Caco-2 (cell line): ENCODE measurements at regions not wholly inside any gene's neighbourhood (a gene's known extent, or its start where the extent isn't known, plus 50 kb on each side); places are given as distances from the start of the nearest gene placed in this dataset.

Experiments
- BruUV-seq: library from RNA; stranded (reverse); fragments of 400-500 nt; replicated peaks from 2 replicates; lab custom pipeline; 2021; lab: Mats Ljungman, UMichigan
- CTCF ChIA-PET: fragments of 300-600 bp; sonication (Branson Sonifier 250); formaldehyde crosslinking; loops from one replicate; lab custom pipeline; 2022; ENCODE audit warnings: antibody characterized with exemption; lab: Charles Lee
- POLR2A ChIA-PET: fragments of 300-600 bp; sonication (Branson Sonifier 250); formaldehyde crosslinking; loops from one replicate; lab custom pipeline; 2022; ENCODE audit warnings: antibody characterized with exemption; lab: Charles Lee
- DNase-seq, 2 experiments: peaks; one replicate each; pipeline versions ENCODE4 v3.0.0 to v3.0.0-alpha.2; 2020 to 2022
- H3K27me3 ChIP-seq: replicated peaks from 2 replicates; pipeline ENCODE4 v1.6.0; 2011; ENCODE audit warnings: low read length; ENCODE audit not compliant: control insufficient read depth, insufficient read depth
- H3K36me3 ChIP-seq: 2 replicates; pipeline ENCODE4 v1.5.1; 2011; ENCODE audit warnings: low read length; ENCODE audit not compliant: control insufficient read depth, insufficient read depth
- H3K4me1 ChIP-seq: fragments of 250-450 bp; sonication (Bioruptor Pico); 2 replicates; pipeline ENCODE4 v1.5.1; 2020; ENCODE audit warnings: mild to moderate bottlenecking
- H3K4me3 ChIP-seq: 2 replicates; pipeline ENCODE4 v1.5.1; 2011; ENCODE audit warnings: low read depth, mild to moderate bottlenecking, control low read depth, low read length
- H3K9me3 ChIP-seq: fragments of 250-450 bp; sonication (Bioruptor Pico); 2 replicates; pipeline ENCODE4 v1.5.1; 2020; ENCODE audit warnings: mild to moderate bottlenecking, moderate library complexity
- H3K27ac Mint-ChIP-seq: one replicate; pipeline ENCODE4 v1.8.0; 2022; ENCODE audit warnings: mixed read lengths; ENCODE audit not compliant: unreplicated experiment
- H3K27me3 Mint-ChIP-seq: one replicate; pipeline ENCODE4 v1.8.0; 2022; ENCODE audit warnings: mixed read lengths; ENCODE audit not compliant: insufficient read depth, unreplicated experiment
- H3K36me3 Mint-ChIP-seq: one replicate; pipeline ENCODE4 v1.8.0; 2022; ENCODE audit warnings: mild to moderate bottlenecking, mixed read lengths; ENCODE audit not compliant: insufficient read depth, unreplicated experiment
- H3K4me1 Mint-ChIP-seq: one replicate; pipeline ENCODE4 v1.8.0; 2022; ENCODE audit warnings: low read depth, mixed read lengths; ENCODE audit not compliant: unreplicated experiment
- H3K4me3 Mint-ChIP-seq: one replicate; pipeline ENCODE4 v1.8.0; 2022; ENCODE audit warnings: mild to moderate bottlenecking, moderate library complexity, mixed read lengths; ENCODE audit not compliant: unreplicated experiment
- H3K9me3 Mint-ChIP-seq: one replicate; pipeline ENCODE4 v1.8.0; 2022; ENCODE audit warnings: mixed read lengths; ENCODE audit not compliant: unreplicated experiment
- intact Hi-C: fragments of 100-400 bp; cut with micrococcal nuclease; formaldehyde crosslinking; loops from one replicate; pipeline ENCODE4 v1.10.0; 2022; ENCODE audit not compliant: unreplicated experiment
- TF ChIP-seq, protein P1 (sequence below), 2 experiments: fragments of 200-600 bp in 1 of 2; IDR thresholded peaks; 1 replicate in 1 of 2; 2 replicates in 1 of 2; pipeline versions ENCODE4 v1.5.1 to v1.8.0; 2011 to 2022; ENCODE audit warnings: antibody characterized with exemption in 1 of 2, control low read depth in 1 of 2, inconsistent platforms in 1 of 2, low read depth in 1 of 2, low read length in 1 of 2, mild to moderate bottlenecking in 1 of 2, moderate library complexity in 1 of 2; ENCODE audit not compliant: insufficient read depth in 1 of 2, severe bottlenecking in 1 of 2, unreplicated experiment in 1 of 2

DNA sequence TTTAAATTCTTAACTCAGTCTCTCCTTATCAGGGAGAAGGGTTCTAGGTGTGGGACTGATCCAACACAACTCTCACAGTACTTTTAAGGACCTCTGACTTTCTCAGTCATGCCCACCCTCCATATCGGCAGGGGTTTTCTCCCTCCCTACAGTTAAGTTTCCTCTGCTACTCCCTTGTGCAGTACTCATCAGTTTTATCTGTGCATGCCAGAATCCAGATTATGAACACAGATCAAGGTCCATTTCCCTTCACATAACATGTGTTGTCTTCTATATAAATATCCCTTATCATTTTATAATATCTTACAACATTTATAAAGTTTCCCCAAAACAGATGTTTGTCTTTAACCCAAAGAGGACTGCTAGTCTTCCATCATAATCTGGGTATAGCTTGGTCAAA is 986.5 kb upstream of the ARRDC3 start:
- no peak overlapping the region for H3K4me3 Mint-ChIP-seq
- ChIA-PET CTCF (no interaction called here), POLR2A (no interaction called here)
- BruUV-seq, result no TSS peak
- H3K9me3 Mint-ChIP-seq, result no peaks in the 10 kb centered on the region
- H3K27ac Mint-ChIP-seq, result no peak overlapping the region
- no peaks in the 10 kb centered on the region for H3K27me3 Mint-ChIP-seq
- no peaks in the 10 kb centered on the region for H3K4me1 ChIP-seq
- H3K36me3 Mint-ChIP-seq, result no peaks in the 10 kb centered on the region
- no peak for DNase-seq
- no peaks in the 10 kb centered on the region for H3K4me1 Mint-ChIP-seq
- no peak overlapping the region for H3K4me3 ChIP-seq
- TF ChIP-seq, protein P1, sequence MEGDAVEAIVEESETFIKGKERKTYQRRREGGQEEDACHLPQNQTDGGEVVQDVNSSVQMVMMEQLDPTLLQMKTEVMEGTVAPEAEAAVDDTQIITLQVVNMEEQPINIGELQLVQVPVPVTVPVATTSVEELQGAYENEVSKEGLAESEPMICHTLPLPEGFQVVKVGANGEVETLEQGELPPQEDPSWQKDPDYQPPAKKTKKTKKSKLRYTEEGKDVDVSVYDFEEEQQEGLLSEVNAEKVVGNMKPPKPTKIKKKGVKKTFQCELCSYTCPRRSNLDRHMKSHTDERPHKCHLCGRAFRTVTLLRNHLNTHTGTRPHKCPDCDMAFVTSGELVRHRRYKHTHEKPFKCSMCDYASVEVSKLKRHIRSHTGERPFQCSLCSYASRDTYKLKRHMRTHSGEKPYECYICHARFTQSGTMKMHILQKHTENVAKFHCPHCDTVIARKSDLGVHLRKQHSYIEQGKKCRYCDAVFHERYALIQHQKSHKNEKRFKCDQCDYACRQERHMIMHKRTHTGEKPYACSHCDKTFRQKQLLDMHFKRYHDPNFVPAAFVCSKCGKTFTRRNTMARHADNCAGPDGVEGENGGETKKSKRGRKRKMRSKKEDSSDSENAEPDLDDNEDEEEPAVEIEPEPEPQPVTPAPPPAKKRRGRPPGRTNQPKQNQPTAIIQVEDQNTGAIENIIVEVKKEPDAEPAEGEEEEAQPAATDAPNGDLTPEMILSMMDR (IDR thresholded peaks at IDR 0.05; ENCODE audit: insufficient read depth in 1 of 2, low read depth in 1 of 2, low read length in 1 of 2, severe bottlenecking in 1 of 2, unreplicated experiment in 1 of 2), result no peak
- H3K9me3 ChIP-seq, result no peaks in the 10 kb centered on the region
- no peaks in the 10 kb centered on the region for H3K36me3 ChIP-seq
- no peaks in the 10 kb centered on the region for H3K27me3 ChIP-seq
- intact Hi-C loops, result no loop called here

DNA sequence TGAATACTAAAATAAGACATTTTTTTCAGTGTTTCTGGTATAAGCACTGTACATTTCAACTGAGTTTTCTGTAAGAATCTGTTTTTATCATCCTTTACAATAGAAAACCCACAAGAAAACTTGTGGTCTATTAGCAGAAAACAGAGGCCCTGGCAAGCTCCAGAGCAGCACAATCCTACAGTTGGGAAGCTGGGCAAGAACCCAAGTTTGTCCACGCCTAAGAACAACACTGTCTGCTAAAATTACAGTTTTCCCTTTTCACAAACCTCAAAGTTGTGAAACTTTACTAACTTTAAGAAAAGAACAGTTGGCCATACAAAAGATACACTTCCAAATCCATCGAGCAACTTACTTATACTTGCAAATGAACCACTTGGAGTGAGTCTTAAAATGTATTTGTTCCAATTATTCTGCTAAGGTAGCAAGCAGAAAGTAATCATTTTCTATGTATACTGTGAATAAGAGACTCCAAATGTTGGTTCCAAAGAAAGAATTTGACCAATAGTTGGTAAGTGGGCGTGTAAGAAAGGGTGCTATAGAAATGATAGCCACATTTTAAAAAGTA is 982.0 kb upstream of the ARRDC3 start:
- Mint-ChIP-seq H3K4me3 (no peak overlapping the region), H3K27me3 (no peaks in the 10 kb centered on the region), H3K4me1 (no peaks in the 10 kb centered on the region), H3K36me3 (no peaks in the 10 kb centered on the region), H3K27ac (no peak overlapping the region), H3K9me3 (no peaks in the 10 kb centered on the region)
- no peaks in the 10 kb centered on the region for H3K9me3 ChIP-seq
- intact Hi-C loops, result no loop called here
- no peaks in the 10 kb centered on the region for H3K36me3 ChIP-seq
- CTCF ChIA-PET, result no interaction called here
- POLR2A ChIA-PET, result no interaction called here
- no peak overlapping the region for H3K4me3 ChIP-seq
- H3K4me1 ChIP-seq, result no peaks in the 10 kb centered on the region
- TF ChIP-seq, protein P1 (IDR thresholded peaks at IDR 0.05; ENCODE audit: insufficient read depth in 1 of 2, low read depth in 1 of 2, low read length in 1 of 2, severe bottlenecking in 1 of 2, unreplicated experiment in 1 of 2), result no peak
- DNase-seq, result no peak
- no TSS peak for BruUV-seq
- H3K27me3 ChIP-seq, result no peaks in the 10 kb centered on the region

DNA sequence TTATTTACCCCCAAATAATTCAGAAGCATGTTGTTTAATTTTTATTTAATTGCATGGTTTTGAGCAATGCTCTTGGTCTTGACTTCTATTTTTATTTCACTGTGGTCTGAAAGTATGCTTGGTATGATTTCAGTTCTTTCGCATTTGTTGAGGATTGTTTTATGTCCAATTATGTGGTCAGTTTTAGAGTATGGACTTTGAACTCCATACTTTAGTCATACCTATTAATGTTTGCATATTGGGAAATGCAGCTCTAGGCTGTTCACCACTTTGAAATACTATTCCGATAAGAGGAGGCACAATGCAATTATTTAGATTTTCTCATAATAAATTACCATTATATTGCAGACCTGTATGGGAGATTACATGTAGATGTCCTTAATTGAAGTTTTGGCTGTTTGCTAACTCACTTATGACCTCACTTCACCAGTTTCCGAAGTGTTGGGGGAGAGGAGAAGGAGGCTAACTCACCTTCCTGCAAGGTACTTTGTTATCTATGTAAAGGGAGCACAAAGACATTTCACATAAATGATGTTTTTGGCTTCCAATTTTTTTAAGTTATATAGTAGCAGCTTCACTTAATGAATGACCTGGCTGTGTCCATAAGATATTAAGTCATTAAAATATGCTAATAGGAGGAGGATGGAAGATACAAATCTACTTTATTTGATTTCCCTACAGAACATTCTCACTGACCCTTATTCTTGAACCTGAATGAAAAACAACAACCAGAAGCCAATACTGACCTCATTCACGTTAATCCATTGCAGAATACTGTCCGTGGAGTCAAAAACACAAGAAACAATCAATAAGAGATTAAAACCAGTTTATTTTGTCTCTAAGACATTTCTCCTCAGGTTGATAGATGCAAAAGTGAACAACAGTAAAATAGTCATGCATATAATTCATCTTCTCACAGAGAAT is 970.3 kb upstream of the ARRDC3 start:
- H3K4me1 ChIP-seq, result no peaks in the 10 kb centered on the region
- intact Hi-C loops, result no loop called here
- H3K36me3 ChIP-seq, result no peaks in the 10 kb centered on the region
- DNase-seq, result no peak
- TF ChIP-seq, protein P1 (IDR thresholded peaks at IDR 0.05; ENCODE audit: insufficient read depth in 1 of 2, low read depth in 1 of 2, low read length in 1 of 2, severe bottlenecking in 1 of 2, unreplicated experiment in 1 of 2), result no peak
- no TSS peak for BruUV-seq
- H3K9me3 Mint-ChIP-seq, result peaks cover 19% of the 10 kb centered on the region
- H3K9me3 ChIP-seq, result no peaks in the 10 kb centered on the region; the same call in 1 of the 2 replicates
- ChIA-PET CTCF (no interaction called here), POLR2A (no interaction called here)
- no peaks in the 10 kb centered on the region for H3K27me3 ChIP-seq
- H3K4me3 ChIP-seq, result no peak overlapping the region
- no peaks in the 10 kb centered on the region for H3K4me1 Mint-ChIP-seq
- no peak overlapping the region for H3K27ac Mint-ChIP-seq
- no peaks in the 10 kb centered on the region for H3K27me3 Mint-ChIP-seq
- H3K4me3 Mint-ChIP-seq, result no peak overlapping the region
- H3K36me3 Mint-ChIP-seq, result no peaks in the 10 kb centered on the region
